ENCODE measurements at regions not wholly inside any gene's neighbourhood (a gene's known extent, or its start where the extent isn't known, plus 50 kb on each side); places are given as distances from the start of the nearest gene placed in this dataset.
"Not testable (repeated sequence)": the region's sequence is repeated elsewhere in the genome, so short reads cannot be mapped to it uniquely, and the experiment has no call there.

DNA sequence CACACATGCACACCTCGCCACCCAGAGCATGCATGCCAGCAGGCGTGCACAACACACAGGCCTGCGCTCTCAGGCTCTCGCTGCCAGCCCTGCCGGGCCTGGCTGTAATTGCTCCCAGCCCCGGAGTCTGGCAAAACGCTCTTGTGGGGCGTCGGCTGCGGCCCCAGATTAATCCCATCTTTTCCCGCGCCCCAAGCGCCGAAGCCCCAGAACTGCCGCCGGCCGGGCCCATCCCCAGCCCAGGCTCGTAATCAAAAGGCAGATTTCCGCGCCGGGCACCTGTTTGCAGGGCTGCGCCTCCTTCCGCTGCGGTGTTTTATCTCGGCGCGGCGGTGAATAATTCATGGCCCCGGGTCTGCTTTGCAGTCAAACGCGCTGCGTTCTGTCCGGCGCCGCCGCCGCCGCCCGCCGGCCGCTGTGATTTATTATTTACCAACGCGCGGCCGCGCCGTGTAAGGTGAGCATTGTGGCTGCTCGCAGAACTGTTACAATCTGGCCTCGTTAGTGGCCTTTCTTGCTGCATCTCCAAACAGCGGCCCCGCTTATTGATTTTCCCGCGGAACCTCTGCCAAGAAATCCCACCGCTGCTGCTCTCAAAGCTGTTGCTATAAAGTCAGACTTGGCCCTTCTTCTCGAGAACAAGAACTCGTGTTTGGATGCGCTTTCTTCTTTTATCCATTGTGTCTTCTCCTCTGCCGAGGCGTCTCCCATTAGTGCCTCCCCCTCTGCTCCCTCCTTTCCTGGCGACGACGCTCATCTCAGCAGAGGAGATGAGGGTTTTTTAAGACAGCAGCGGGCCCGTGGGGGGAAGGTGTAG is 126.1 kb downstream of the IRX5 start:
- Histone ChIP-seq H3K9me3 (ENCODE audit: control insufficient read depth, insufficient read depth, low read length) (no peaks in the 10 kb centered on the region), H3K4me3 (ENCODE audit: low read depth, low read length) (peak overlapping the region; percentile 50), H3K9ac (ENCODE audit: low read depth, low read length) (no peak overlapping the region), H3K36me3 (ENCODE audit: control insufficient read depth, insufficient read depth, low read length) (no peaks in the 10 kb centered on the region), H3K4me1 (ENCODE audit: control insufficient read depth, insufficient read depth, low read length) (peaks cover 2% of the 10 kb centered on the region), H3K27me3 (ENCODE audit: control insufficient read depth, insufficient read depth, low read length) (peaks cover 42% of the 10 kb centered on the region)

DNA sequence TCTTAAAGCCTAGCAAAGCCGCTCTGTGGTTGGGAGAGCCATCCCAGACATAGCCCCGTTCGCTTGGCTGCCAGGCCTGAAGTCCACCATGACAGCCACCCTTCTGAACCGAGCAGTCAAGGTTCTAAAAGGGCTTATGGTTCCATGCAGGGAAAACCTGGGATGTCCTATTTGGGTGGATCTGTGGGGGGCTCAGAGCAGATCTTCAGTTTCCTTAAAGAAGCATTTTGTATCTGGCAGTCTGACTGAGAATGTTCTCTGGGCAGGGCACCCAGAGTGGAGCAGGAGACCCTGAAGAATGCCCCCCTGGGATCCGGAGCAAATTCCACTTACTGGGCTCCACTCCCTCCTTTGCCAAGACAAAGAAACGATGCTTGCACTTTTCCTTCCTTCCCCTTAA is 127.2 kb downstream of the IRX5 start:
- H3K4me1 ChIP-seq (ENCODE audit: control insufficient read depth, insufficient read depth, low read length): peaks cover 2% of the 10 kb centered on the region
- peaks cover 42% of the 10 kb centered on the region for H3K27me3 ChIP-seq (ENCODE audit: control insufficient read depth, insufficient read depth, low read length)
- H3K4me3 ChIP-seq (ENCODE audit: low read depth, low read length): no peak overlapping the region
- no peak overlapping the region for H3K9ac ChIP-seq (ENCODE audit: low read depth, low read length)
- no peaks in the 10 kb centered on the region for H3K36me3 ChIP-seq (ENCODE audit: control insufficient read depth, insufficient read depth, low read length)
- H3K9me3 ChIP-seq (ENCODE audit: control insufficient read depth, insufficient read depth, low read length): no peaks in the 10 kb centered on the region

DNA sequence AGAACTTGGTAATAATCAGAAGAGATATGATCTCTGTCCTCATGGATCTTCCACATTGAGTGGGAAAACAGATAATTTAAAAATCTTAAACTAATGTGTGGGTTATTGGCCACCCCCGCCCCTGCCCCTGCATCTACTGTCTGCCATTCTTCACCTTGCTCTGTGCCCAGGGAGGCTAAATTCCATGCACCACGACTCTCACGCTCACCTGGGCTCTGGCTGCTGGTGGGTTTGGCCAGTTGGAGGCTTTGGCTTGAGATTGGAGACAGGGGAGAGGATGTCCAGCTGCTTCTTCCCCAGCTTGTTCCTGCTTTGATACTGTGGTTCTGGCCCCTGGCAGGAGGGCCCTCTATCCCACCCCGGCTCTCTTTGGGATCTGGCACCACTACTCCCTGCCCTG is 127.9 kb downstream of the IRX5 start:
- Histone ChIP-seq H3K9me3 (ENCODE audit: control insufficient read depth, insufficient read depth, low read length) (no peaks in the 10 kb centered on the region), H3K9ac (ENCODE audit: low read depth, low read length) (no peak overlapping the region), H3K4me1 (ENCODE audit: control insufficient read depth, insufficient read depth, low read length) (peaks cover 2% of the 10 kb centered on the region), H3K27me3 (ENCODE audit: control insufficient read depth, insufficient read depth, low read length) (peaks cover 42% of the 10 kb centered on the region), H3K36me3 (ENCODE audit: control insufficient read depth, insufficient read depth, low read length) (no peaks in the 10 kb centered on the region), H3K4me3 (ENCODE audit: low read depth, low read length) (no peak overlapping the region)

DNA sequence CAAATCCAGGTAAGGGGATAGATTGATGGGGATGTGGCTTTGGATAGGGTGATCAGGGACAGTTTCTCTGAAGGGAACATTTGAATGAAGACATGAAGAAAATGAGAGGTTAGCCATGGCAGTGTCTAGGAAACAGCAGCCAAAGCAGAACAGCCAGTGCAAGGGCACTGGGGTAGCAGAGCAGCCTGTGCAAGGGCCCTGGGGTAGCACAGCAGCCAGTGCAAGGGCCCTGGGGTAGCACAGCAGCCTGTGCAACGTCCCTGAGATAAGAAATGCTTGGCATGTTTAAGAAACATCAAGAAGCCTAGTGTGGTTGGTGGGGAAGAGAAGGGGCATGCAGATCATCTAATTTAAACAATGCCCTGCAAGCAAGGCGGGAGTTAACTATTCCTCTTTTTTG is 128.5 kb downstream of the IRX5 start:
- Histone ChIP-seq H3K27me3 (ENCODE audit: control insufficient read depth, insufficient read depth, low read length) (peaks cover 42% of the 10 kb centered on the region), H3K9me3 (ENCODE audit: control insufficient read depth, insufficient read depth, low read length) (no peaks in the 10 kb centered on the region), H3K4me3 (ENCODE audit: low read depth, low read length) (no peak overlapping the region), H3K36me3 (ENCODE audit: control insufficient read depth, insufficient read depth, low read length) (no peaks in the 10 kb centered on the region), H3K9ac (ENCODE audit: low read depth, low read length) (no peak overlapping the region), H3K4me1 (ENCODE audit: control insufficient read depth, insufficient read depth, low read length) (peaks cover 2% of the 10 kb centered on the region)

- Histone ChIP-seq H3K4me3 (ENCODE audit: low read depth, low read length) (no peak overlapping the region), H3K9ac (ENCODE audit: low read depth, low read length) (no peak overlapping the region), H3K4me1 (ENCODE audit: control insufficient read depth, insufficient read depth, low read length) (peaks cover 2% of the 10 kb centered on the region), H3K36me3 (ENCODE audit: control insufficient read depth, insufficient read depth, low read length) (no peaks in the 10 kb centered on the region), H3K9me3 (ENCODE audit: control insufficient read depth, insufficient read depth, low read length) (no peaks in the 10 kb centered on the region), H3K27me3 (ENCODE audit: control insufficient read depth, insufficient read depth, low read length) (peaks cover 29% of the 10 kb centered on the region)
Measured at GRCh38 chr16:55061126-55061525, 130.5 kb downstream of the IRX5 start.

DNA sequence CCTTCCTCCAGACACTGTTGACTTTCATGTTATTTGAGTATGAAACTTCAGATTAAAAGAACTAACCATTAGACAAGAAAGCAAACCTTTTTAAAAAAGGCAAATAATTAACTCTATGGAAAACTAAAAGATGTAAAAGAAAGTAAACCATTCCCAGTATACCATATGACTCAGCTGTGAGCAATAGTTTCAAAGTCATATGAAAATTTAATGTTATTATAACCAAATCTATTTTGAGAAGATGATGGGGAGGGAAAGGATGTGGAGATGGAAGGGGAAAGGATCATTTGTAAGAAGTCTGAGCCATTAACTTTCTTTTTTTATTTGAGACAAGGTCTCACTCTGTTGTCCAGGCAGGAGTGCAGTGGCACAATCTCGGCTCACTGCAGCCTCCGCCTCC is 131.8 kb downstream of the IRX5 start:
- H3K9ac ChIP-seq (ENCODE audit: low read depth, low read length): no peak overlapping the region
- no peaks in the 10 kb centered on the region for H3K36me3 ChIP-seq (ENCODE audit: control insufficient read depth, insufficient read depth, low read length)
- peaks cover 19% of the 10 kb centered on the region for H3K27me3 ChIP-seq (ENCODE audit: control insufficient read depth, insufficient read depth, low read length)
- H3K9me3 ChIP-seq (ENCODE audit: control insufficient read depth, insufficient read depth, low read length): no peaks in the 10 kb centered on the region
- H3K4me3 ChIP-seq (ENCODE audit: low read depth, low read length): no peak overlapping the region
- H3K4me1 ChIP-seq (ENCODE audit: control insufficient read depth, insufficient read depth, low read length): no peaks in the 10 kb centered on the region

- no peak overlapping the region for H3K4me3 ChIP-seq (ENCODE audit: low read depth, low read length)
- H3K36me3 ChIP-seq (ENCODE audit: control insufficient read depth, insufficient read depth, low read length): no peaks in the 10 kb centered on the region
- H3K27me3 ChIP-seq (ENCODE audit: control insufficient read depth, insufficient read depth, low read length): no peaks in the 10 kb centered on the region
- H3K9me3 ChIP-seq (ENCODE audit: control insufficient read depth, insufficient read depth, low read length): no peaks in the 10 kb centered on the region
- H3K9ac ChIP-seq (ENCODE audit: low read depth, low read length): no peak overlapping the region
- no peaks in the 10 kb centered on the region for H3K4me1 ChIP-seq (ENCODE audit: control insufficient read depth, insufficient read depth, low read length)
Measured at GRCh38 chr16:55072976-55073375, 142.3 kb downstream of the IRX5 start.

GRCh38 chr16:55073830-55074229 is 143.2 kb downstream of the IRX5 start:
- no peak overlapping the region for H3K4me3 ChIP-seq (ENCODE audit: low read depth, low read length)
- H3K27me3 ChIP-seq (ENCODE audit: control insufficient read depth, insufficient read depth, low read length): no peaks in the 10 kb centered on the region
- H3K4me1 ChIP-seq (ENCODE audit: control insufficient read depth, insufficient read depth, low read length): no peaks in the 10 kb centered on the region
- no peaks in the 10 kb centered on the region for H3K36me3 ChIP-seq (ENCODE audit: control insufficient read depth, insufficient read depth, low read length)
- no peaks in the 10 kb centered on the region for H3K9me3 ChIP-seq (ENCODE audit: control insufficient read depth, insufficient read depth, low read length)
- no peak overlapping the region for H3K9ac ChIP-seq (ENCODE audit: low read depth, low read length)

- H3K9ac ChIP-seq (ENCODE audit: low read depth, low read length); H3K27me3 ChIP-seq (ENCODE audit: control insufficient read depth, insufficient read depth, low read length); H3K9me3 ChIP-seq (ENCODE audit: control insufficient read depth, insufficient read depth, low read length); H3K4me1 ChIP-seq (ENCODE audit: control insufficient read depth, insufficient read depth, low read length); H3K4me3 ChIP-seq (ENCODE audit: low read depth, low read length); H3K36me3 ChIP-seq (ENCODE audit: control insufficient read depth, insufficient read depth, low read length): not testable (repeated sequence)
Measured at GRCh38 chr16:55075208-55075607, 144.5 kb downstream of the IRX5 start.

- Histone ChIP-seq H3K9me3 (ENCODE audit: control insufficient read depth, insufficient read depth, low read length) (no peaks in the 10 kb centered on the region), H3K27me3 (ENCODE audit: control insufficient read depth, insufficient read depth, low read length) (no peaks in the 10 kb centered on the region), H3K9ac (ENCODE audit: low read depth, low read length) (no peak overlapping the region), H3K4me1 (ENCODE audit: control insufficient read depth, insufficient read depth, low read length) (no peaks in the 10 kb centered on the region), H3K4me3 (ENCODE audit: low read depth, low read length) (no peak overlapping the region), H3K36me3 (ENCODE audit: control insufficient read depth, insufficient read depth, low read length) (no peaks in the 10 kb centered on the region)
Measured at GRCh38 chr16:55076053-55076452, 145.4 kb downstream of the IRX5 start.

DNA sequence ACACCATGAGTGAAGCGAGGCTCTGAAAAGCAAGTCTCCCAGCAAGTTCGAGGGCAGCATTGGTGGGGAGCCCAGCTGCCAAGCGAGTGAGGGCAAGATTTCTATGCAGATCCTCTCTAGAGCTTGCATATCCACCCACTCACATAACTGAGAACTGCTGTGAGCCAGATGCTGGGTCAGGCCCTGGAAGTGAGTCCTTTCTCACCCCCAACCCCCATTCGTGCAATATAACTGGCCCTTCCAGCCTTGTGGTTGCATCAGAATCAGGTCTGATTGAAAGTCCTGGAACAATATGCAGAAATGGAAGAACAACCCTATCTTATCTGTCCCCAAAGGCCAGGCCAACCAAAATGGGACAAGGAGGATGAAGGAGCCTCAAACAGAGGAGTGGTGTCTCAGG is 146.6 kb downstream of the IRX5 start:
- H3K27me3 ChIP-seq (ENCODE audit: control insufficient read depth, insufficient read depth, low read length): no peaks in the 10 kb centered on the region
- H3K36me3 ChIP-seq (ENCODE audit: control insufficient read depth, insufficient read depth, low read length): no peaks in the 10 kb centered on the region
- no peaks in the 10 kb centered on the region for H3K4me1 ChIP-seq (ENCODE audit: control insufficient read depth, insufficient read depth, low read length)
- H3K9ac ChIP-seq (ENCODE audit: low read depth, low read length): no peak overlapping the region
- H3K9me3 ChIP-seq (ENCODE audit: control insufficient read depth, insufficient read depth, low read length): no peaks in the 10 kb centered on the region
- no peak overlapping the region for H3K4me3 ChIP-seq (ENCODE audit: low read depth, low read length)

DNA sequence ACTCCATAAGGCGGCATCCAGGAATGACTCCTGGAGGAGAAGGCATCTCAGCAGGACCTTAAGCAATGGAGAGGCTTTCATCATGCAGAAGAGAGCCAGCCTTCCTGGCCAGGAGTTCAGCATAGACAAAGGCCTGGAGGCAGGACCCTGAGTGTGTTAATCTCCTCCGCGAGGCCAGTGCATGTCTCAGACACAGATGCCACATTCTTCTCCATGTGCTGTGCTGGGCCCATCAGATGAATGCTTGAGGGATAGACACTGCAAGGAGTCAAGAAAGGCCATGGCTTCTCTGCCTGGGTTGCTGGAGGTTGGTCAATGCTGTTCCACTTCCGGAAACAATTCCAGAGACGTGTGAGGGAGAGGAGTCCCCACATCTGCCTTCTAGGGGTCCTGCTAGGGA is 147.5 kb downstream of the IRX5 start:
- H3K4me3 ChIP-seq (ENCODE audit: low read depth, low read length): no peak overlapping the region
- H3K9me3 ChIP-seq (ENCODE audit: control insufficient read depth, insufficient read depth, low read length): no peaks in the 10 kb centered on the region
- H3K27me3 ChIP-seq (ENCODE audit: control insufficient read depth, insufficient read depth, low read length): no peaks in the 10 kb centered on the region
- no peak overlapping the region for H3K9ac ChIP-seq (ENCODE audit: low read depth, low read length)
- no peaks in the 10 kb centered on the region for H3K4me1 ChIP-seq (ENCODE audit: control insufficient read depth, insufficient read depth, low read length)
- no peaks in the 10 kb centered on the region for H3K36me3 ChIP-seq (ENCODE audit: control insufficient read depth, insufficient read depth, low read length)

All from iPS-15b (cell line).